Gastroesophageal sphincter (tissue), 4 donors: ENCODE measurements at regions not wholly inside any gene's neighbourhood (a gene's known extent, or its start where the extent isn't known, plus 50 kb on each side); places are given as distances from the start of the nearest gene placed in this dataset.

Source experiments
- ATAC-seq: fragments of 150-250 bp; one replicate; pipeline ENCODE4 v1.9.1; 2016; ENCODE audit warnings: mild to moderate bottlenecking, moderate library complexity
- H3K27ac ChIP-seq, 4 donors: fragments of 200-600 bp; sonication (generic) in 3 of 4; 1 replicate in 3 of 4; 2 replicates in 1 of 4; pipeline ENCODE4 v1.5.1; 2016 to 2019
- H3K27me3 ChIP-seq: fragments of 200-600 bp; sonication (generic); one replicate; pipeline ENCODE4 v1.5.1; 2019
- H3K36me3 ChIP-seq, 2 donors: fragments of 200-600 bp; sonication (generic); one replicate each; pipeline ENCODE4 v1.5.1; 2019; ENCODE audit warnings: control low read depth in 1 of 2
- H3K4me1 ChIP-seq, 3 donors: fragments of 200-600 bp; sonication (generic); 1 replicate in 2 of 3; 2 replicates in 1 of 3; pipeline ENCODE4 v1.5.1; 2016 to 2019; ENCODE audit warnings: control low read depth in 2 of 3
- H3K4me3 ChIP-seq, 2 donors: fragments of 200-600 bp; sonication (generic); one replicate each; pipeline ENCODE4 v1.5.1; 2019; ENCODE audit warnings: mild to moderate bottlenecking in 1 of 2, moderate library complexity in 1 of 2
- H3K9me3 ChIP-seq, 3 donors: fragments of 200-600 bp; sonication (generic); one replicate each; pipeline ENCODE4 v1.5.1; 2017 to 2019; ENCODE audit warnings: control low read depth in 2 of 3
- EP300 ChIP-seq: sonication (generic); formaldehyde crosslinking; IDR thresholded peaks from one replicate; pipeline ENCODE4 v1.6.1; 2017; ENCODE audit warnings: antibody characterized with exemption, mild to moderate bottlenecking
- POLR2A ChIP-seq, 2 donors: fragments of 450-650 bp; IDR thresholded peaks; one replicate each; pipeline ENCODE4 v1.6.1; 2017; ENCODE audit warnings: antibody characterized with exemption in 2 of 2, mild to moderate bottlenecking in 2 of 2, moderate library complexity in 1 of 2
- POLR2AphosphoS5 ChIP-seq: sonication (generic); formaldehyde crosslinking; IDR thresholded peaks from one replicate; pipeline ENCODE4 v1.6.1; 2017; ENCODE audit warnings: antibody characterized with exemption
- WGBS, 2 donors: methylation state at CpG; one replicate each; pipeline ENCODE4 v1.1.5; 2018; ENCODE audit warnings: low coverage in 1 of 2; 5-methylcytosine and 5-hydroxymethylcytosine counted together
- TF ChIP-seq, protein P1 (sequence below), 4 experiments: fragments of 200-600 bp in 2 of 4; fragments of 450-650 bp in 2 of 4; sonication (generic) in 1 of 4; IDR thresholded peaks; one replicate each; pipeline ENCODE4 v1.5.1; 2017 to 2019; ENCODE audit warnings: antibody characterized with exemption in 4 of 4, mild to moderate bottlenecking in 2 of 4, moderate library complexity in 2 of 4

DNA sequence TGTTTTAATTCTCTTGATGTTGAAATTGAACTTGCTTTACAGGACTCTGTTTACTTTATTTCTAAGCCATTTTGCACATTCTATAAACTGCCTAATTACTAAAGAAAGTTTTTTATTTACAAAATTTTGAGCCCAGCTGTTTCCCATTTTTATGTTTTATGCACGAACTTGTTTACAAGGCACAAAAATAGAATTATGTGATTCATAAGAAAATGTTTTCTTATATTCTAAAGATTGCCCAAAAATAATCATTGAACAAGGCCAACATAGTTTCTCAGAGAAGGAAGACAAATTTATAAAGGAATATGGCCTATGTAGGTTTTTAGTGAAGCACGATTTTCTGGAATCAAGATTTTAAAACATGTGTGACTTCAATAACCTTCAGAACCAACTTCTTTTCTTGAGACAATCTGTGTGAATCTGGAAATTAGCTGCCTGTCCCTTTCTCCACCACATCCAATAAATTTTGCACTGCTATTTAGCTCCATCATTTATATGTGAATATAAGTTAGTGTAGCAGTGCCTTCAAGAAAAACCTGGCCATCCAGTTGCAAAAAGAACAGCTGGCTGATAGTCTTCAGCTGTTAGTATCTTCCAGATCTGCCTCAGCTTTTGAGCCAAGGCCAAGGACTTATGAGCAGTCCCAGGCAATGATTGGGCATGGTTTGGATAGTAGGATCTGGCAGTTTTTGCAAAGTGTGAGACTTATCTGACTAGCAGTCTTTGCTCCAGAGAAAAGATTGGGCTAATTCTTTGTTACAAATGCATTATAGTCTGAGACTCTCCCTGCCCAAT, 253.2 kb upstream of the COL3A1 start:
- no peak for ATAC-seq
- H3K4me3 ChIP-seq: no peak overlapping the region
- no peaks in the 10 kb centered on the region for H3K36me3 ChIP-seq
- TF ChIP-seq, protein P1, sequence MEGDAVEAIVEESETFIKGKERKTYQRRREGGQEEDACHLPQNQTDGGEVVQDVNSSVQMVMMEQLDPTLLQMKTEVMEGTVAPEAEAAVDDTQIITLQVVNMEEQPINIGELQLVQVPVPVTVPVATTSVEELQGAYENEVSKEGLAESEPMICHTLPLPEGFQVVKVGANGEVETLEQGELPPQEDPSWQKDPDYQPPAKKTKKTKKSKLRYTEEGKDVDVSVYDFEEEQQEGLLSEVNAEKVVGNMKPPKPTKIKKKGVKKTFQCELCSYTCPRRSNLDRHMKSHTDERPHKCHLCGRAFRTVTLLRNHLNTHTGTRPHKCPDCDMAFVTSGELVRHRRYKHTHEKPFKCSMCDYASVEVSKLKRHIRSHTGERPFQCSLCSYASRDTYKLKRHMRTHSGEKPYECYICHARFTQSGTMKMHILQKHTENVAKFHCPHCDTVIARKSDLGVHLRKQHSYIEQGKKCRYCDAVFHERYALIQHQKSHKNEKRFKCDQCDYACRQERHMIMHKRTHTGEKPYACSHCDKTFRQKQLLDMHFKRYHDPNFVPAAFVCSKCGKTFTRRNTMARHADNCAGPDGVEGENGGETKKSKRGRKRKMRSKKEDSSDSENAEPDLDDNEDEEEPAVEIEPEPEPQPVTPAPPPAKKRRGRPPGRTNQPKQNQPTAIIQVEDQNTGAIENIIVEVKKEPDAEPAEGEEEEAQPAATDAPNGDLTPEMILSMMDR (IDR thresholded peaks at IDR 0.05): no peak
- TF ChIP-seq POLR2AphosphoS5: no peak
- no peak for TF ChIP-seq POLR2A (IDR thresholded peaks at IDR 0.05)
- no peak for TF ChIP-seq EP300
- no peaks in the 10 kb centered on the region for H3K9me3 ChIP-seq
- H3K27ac ChIP-seq: no peak overlapping the region
- WGBS, 2 donors: 70 to 76% methylated on average over 2 of the region's 2 CpGs
- H3K27me3 ChIP-seq: no peaks in the 10 kb centered on the region
- no peaks in the 10 kb centered on the region for H3K4me1 ChIP-seq

DNA sequence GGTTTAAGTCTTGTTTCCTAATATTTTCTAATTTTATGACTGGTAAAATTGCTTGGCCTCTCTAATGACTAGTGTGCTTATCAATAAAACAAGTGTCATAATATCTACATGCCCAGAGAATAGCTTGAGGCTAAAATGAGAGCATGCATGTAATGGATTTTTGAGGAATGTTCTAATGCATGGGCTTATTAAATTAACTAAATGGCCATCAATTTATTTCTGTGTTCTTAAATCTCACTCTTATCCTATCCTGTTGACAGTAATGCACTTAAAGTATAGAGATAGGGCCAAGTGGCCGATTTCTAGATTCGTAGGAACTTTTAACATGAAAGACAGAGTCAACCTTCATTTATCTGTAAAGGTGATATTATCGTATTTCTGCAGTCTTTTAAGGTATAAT, 252.4 kb upstream of the COL3A1 start:
- 67 to 94% methylated on average over 3 of the region's 3 CpGs for WGBS, 2 donors
- no peak overlapping the region for H3K27ac ChIP-seq
- ATAC-seq: no peak

GRCh38 chr2:188725746-188726360, 248.3 kb upstream of the COL3A1 start:
- Histone ChIP-seq H3K27ac (no peak overlapping the region), H3K4me1 (no peaks in the 10 kb centered on the region), H3K4me3 (no peak overlapping the region), H3K36me3 (no peaks in the 10 kb centered on the region), H3K27me3 (no peaks in the 10 kb centered on the region), H3K9me3 (no peaks in the 10 kb centered on the region)
- ATAC-seq: no peak
- TF ChIP-seq EP300: no peak
- 56 to 63% methylated on average over 3 of the region's 3 CpGs for WGBS, 2 donors

More for the DNA sequence above, 252.4 kb upstream of the COL3A1 start:
- TF ChIP-seq POLR2AphosphoS5 (no peak), EP300 (no peak), POLR2A (IDR thresholded peaks at IDR 0.05) (no peak)
- TF ChIP-seq, protein P1 (IDR thresholded peaks at IDR 0.05): no peak
- Histone ChIP-seq H3K9me3 (no peaks in the 10 kb centered on the region), H3K4me1 (no peaks in the 10 kb centered on the region), H3K36me3 (no peaks in the 10 kb centered on the region), H3K27me3 (no peaks in the 10 kb centered on the region), H3K4me3 (no peak overlapping the region)

DNA sequence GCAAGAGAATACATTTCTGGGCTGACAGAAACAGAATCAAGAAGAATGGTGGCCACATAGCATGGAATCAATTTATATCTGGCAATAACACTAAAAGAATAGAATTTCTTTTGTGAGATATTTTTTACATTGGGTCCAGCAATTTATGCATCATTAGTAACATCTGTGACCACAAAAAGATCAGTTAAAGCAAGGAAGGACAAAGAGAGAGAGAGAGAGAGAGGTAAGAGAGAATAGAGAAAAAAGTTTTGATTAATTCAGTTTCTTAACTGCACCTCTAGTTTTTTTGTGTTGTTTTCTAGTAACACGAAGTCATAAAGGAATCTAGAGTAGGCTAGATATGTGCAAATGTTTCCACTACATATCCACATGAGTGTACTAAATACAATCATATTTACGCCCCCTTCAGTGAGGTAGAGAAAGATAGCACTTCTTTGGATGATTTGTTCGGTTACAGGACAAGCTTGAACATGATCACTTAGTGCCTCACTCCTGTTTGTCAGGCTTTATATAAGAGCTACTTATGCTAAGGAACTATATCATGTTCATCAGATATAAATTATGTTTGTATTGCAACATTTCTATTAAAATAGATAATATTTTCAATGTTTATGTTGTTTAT, 247.4 kb upstream of the COL3A1 start:
- H3K27ac ChIP-seq: no peak overlapping the region
- no peaks in the 10 kb centered on the region for H3K36me3 ChIP-seq
- no peak for ATAC-seq
- no peaks in the 10 kb centered on the region for H3K9me3 ChIP-seq
- H3K4me3 ChIP-seq: no peak overlapping the region
- no peaks in the 10 kb centered on the region for H3K4me1 ChIP-seq
- no peak for TF ChIP-seq POLR2AphosphoS5
- no peak for TF ChIP-seq POLR2A (IDR thresholded peaks at IDR 0.05)
- TF ChIP-seq EP300: no peak
- TF ChIP-seq, protein P1 (IDR thresholded peaks at IDR 0.05): no peak
- WGBS, 2 donors: 86 to 87% methylated on average over 3 of the region's 3 CpGs
- no peaks in the 10 kb centered on the region for H3K27me3 ChIP-seq

GRCh38 chr2:188727846-188728245, 246.3 kb upstream of the COL3A1 start:
- 13 to 22% methylated on average over 1 of the region's 1 CpG for WGBS, 2 donors

More at GRCh38 chr2:188727846-188728245, 246.3 kb upstream of the COL3A1 start:
- ATAC-seq: no peak
- Histone ChIP-seq H3K4me3 (no peak overlapping the region), H3K4me1 (no peaks in the 10 kb centered on the region), H3K27ac (no peak overlapping the region), H3K27me3 (no peaks in the 10 kb centered on the region), H3K36me3 (no peaks in the 10 kb centered on the region), H3K9me3 (no peaks in the 10 kb centered on the region)
- TF ChIP-seq POLR2AphosphoS5: no peak
- no peak for TF ChIP-seq POLR2A (IDR thresholded peaks at IDR 0.05)
- TF ChIP-seq EP300: no peak
- TF ChIP-seq, protein P1 (IDR thresholded peaks at IDR 0.05): no peak
